ENCODE measurements at regions not wholly inside any gene's neighbourhood (a gene's known extent, or its start where the extent isn't known, plus 50 kb on each side); places are given as distances from the start of the nearest gene placed in this dataset.

DNA sequence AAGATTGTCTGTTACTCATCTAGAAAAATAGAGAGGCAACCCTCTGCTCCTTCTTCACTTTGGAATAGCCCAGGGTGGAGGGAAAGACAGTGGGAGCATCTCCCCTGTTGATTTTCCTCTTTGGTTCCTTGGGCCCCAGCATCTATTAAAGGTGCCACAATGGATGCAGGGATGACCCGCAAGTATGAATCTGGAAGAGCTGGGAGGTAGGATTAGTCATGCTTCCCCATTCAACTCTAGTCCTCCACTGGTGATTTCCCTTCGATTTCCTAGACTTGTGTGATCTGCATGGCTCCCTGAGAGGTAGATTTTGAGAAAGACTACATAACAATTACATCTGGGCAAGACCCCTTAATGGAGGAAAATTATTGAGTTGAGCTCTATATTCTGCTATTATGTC is 127.8 kb downstream of the MAGEE1 start:
- TF ChIP-seq CTCF (IDR thresholded peaks at IDR 0.05) = no peak
- no peak for TF ChIP-seq POLR2A (IDR thresholded peaks at IDR 0.05)
